Breast epithelium (tissue), 4 donors: ENCODE measurements at regions not wholly inside any gene's neighbourhood (a gene's known extent, or its start where the extent isn't known, plus 50 kb on each side); places are given as distances from the start of the nearest gene placed in this dataset.

ENCODE experiments used
- DNase-seq, 2 donors: peaks; one replicate each; pipeline ENCODE4 v3.0.0-alpha.2; 2019; ENCODE audit warnings: low spot score in 2 of 2
- H3K27ac ChIP-seq, 2 donors: fragments of 200-600 bp; sonication (generic) in 1 of 2; one replicate each; pipeline ENCODE4 v1.5.1; 2016 to 2019; ENCODE audit warnings: mild to moderate bottlenecking in 1 of 2
- H3K27me3 ChIP-seq, 2 donors: fragments of 200-600 bp; sonication (generic) in 1 of 2; one replicate each; pipeline versions ENCODE4 v1.5.1 to v1.6.0; 2017 to 2019; ENCODE audit warnings: control low read depth in 1 of 2, mild to moderate bottlenecking in 1 of 2
- H3K36me3 ChIP-seq: fragments of 200-600 bp; one replicate; pipeline ENCODE4 v1.5.1; 2019
- H3K4me1 ChIP-seq, 2 donors: fragments of 200-600 bp; sonication (generic); one replicate each; pipeline ENCODE4 v1.5.1; 2016 to 2019; ENCODE audit warnings: control low read depth in 1 of 2
- H3K4me3 ChIP-seq, 3 donors: fragments of 200-600 bp; sonication (generic); 1 replicate in 2 of 3; 2 replicates in 1 of 3; pipeline ENCODE4 v1.5.1; 2016 to 2019; ENCODE audit warnings: mild to moderate bottlenecking in 3 of 3, moderate library complexity in 2 of 3
- H3K9me3 ChIP-seq, 2 donors: fragments of 200-600 bp; sonication (generic) in 1 of 2; one replicate each; pipeline ENCODE4 v1.5.1; 2016 to 2019; ENCODE audit warnings: control low read depth in 1 of 2
- CTCF ChIP-seq, 3 donors: fragments of 450-650 bp; IDR thresholded peaks; one replicate each; pipeline ENCODE4 v1.5.1; 2016 to 2017; ENCODE audit warnings: antibody characterized with exemption in 3 of 3, mild to moderate bottlenecking in 3 of 3, moderate library complexity in 3 of 3
- POLR2A ChIP-seq: fragments of 450-650 bp; IDR thresholded peaks from one replicate; pipeline ENCODE4 v1.6.1; 2016; ENCODE audit warnings: antibody characterized with exemption, mild to moderate bottlenecking, moderate library complexity
- POLR2AphosphoS5 ChIP-seq, 3 donors: sonication (generic); formaldehyde crosslinking; IDR thresholded peaks; one replicate each; pipeline ENCODE4 v1.6.1; 2017; ENCODE audit warnings: antibody characterized with exemption in 3 of 3
- intact Hi-C: fragments of 100-400 bp; cut with DNase I; formaldehyde crosslinking; loops from one replicate; pipeline ENCODE4 v1.15.1; 2023; ENCODE audit warnings: low total_unique reads

GRCh38 chr13:77815330-77815729 lies 103.3 kb downstream of the EDNRB start:
- no peaks in the 10 kb centered on the region for H3K27me3 ChIP-seq
- H3K4me3 ChIP-seq, result no peak overlapping the region
- H3K27ac ChIP-seq, result no peak overlapping the region
- intact Hi-C loops, result no loop called here
- H3K36me3 ChIP-seq, result no peaks in the 10 kb centered on the region
- H3K9me3 ChIP-seq, result no peaks in the 10 kb centered on the region
- no peak for DNase-seq
- TF ChIP-seq POLR2A, result no peak
- no peak for TF ChIP-seq POLR2AphosphoS5 (IDR thresholded peaks at IDR 0.05)
- TF ChIP-seq CTCF (IDR thresholded peaks at IDR 0.05), result no peak
- H3K4me1 ChIP-seq, result no peaks in the 10 kb centered on the region
